Transverse colon (tissue), 4 donors: ENCODE measurements at regions not wholly inside any gene's neighbourhood (a gene's known extent, or its start where the extent isn't known, plus 50 kb on each side); places are given as distances from the start of the nearest gene placed in this dataset.
"Not testable (repeated sequence)": the region's sequence is repeated elsewhere in the genome, so short reads cannot be mapped to it uniquely, and the experiment has no call there.

Experiments
- DNase-seq: peaks from one replicate; pipeline ENCODE4 v3.0.0-alpha.2; 2019
- H3K27ac ChIP-seq, 4 donors: fragments of 200-600 bp; sonication (generic); 2 replicates each; pipeline ENCODE4 v1.5.1; 2016 to 2018; ENCODE audit warnings: inconsistent platforms in 4 of 4
- H3K27me3 ChIP-seq: fragments of 200-600 bp; sonication (generic); 2 replicates; pipeline ENCODE4 v1.5.1; 2017; ENCODE audit warnings: inconsistent platforms
- H3K36me3 ChIP-seq, 4 donors: fragments of 200-600 bp; sonication (generic); 2 replicates each; pipeline ENCODE4 v1.5.1; 2017 to 2019; ENCODE audit warnings: inconsistent platforms in 4 of 4
- H3K4me1 ChIP-seq, 4 donors: fragments of 200-600 bp; sonication (generic); 2 replicates each; pipeline ENCODE4 v1.5.1; 2017 to 2020; ENCODE audit warnings: inconsistent platforms in 4 of 4
- H3K4me3 ChIP-seq, 4 donors: fragments of 200-600 bp; sonication (generic); 1 replicate in 1 of 4; 2 replicates in 3 of 4; pipeline versions ENCODE4 v1.5.1 to v1.6.1; 2017 to 2019; ENCODE audit warnings: inconsistent platforms in 4 of 4
- H3K9me3 ChIP-seq, 2 donors: fragments of 200-600 bp; sonication (generic); 2 replicates each; pipeline ENCODE4 v1.5.1; 2017 to 2019; ENCODE audit warnings: inconsistent platforms in 2 of 2
- CTCF ChIP-seq, 5 experiments: fragments of 200-600 bp in 3 of 5; fragments of 450-650 bp in 2 of 5; sonication (generic) in 3 of 5; IDR thresholded peaks; 1 replicate in 2 of 5; 2 replicates in 3 of 5; pipeline ENCODE4 v1.5.1; 2016 to 2017; ENCODE audit warnings: antibody characterized with exemption in 5 of 5, inconsistent platforms in 3 of 5, mild to moderate bottlenecking in 2 of 5, moderate library complexity in 1 of 5
- EP300 ChIP-seq: sonication (generic); formaldehyde crosslinking; IDR thresholded peaks from one replicate; pipeline ENCODE4 v1.6.1; 2017; ENCODE audit warnings: antibody characterized with exemption, low read depth
- POLR2A ChIP-seq: fragments of 450-650 bp; IDR thresholded peaks from one replicate; pipeline ENCODE4 v1.6.1; 2016; ENCODE audit warnings: antibody characterized with exemption, mild to moderate bottlenecking, moderate library complexity
- POLR2AphosphoS5 ChIP-seq, 3 donors: sonication (generic); formaldehyde crosslinking; IDR thresholded peaks; one replicate each; pipeline ENCODE4 v1.6.1; 2016; ENCODE audit warnings: antibody characterized with exemption in 3 of 3
- WGBS, 2 donors: methylation state at CpG; one replicate each; pipeline ENCODE4 v1.1.5; 2018; ENCODE audit warnings: low coverage in 1 of 2; 5-methylcytosine and 5-hydroxymethylcytosine counted together
- in situ Hi-C, 4 donors: fragments of 200-750 bp; cut with MboI; loops; one replicate each; pipeline versions ENCODE4 v1.15.0 to v1.15.1; 2017; ENCODE audit warnings: low sequenced_read_pairs in 3 of 4, low pct_ligation_motif_present in 1 of 4, low pct_unique_long_range_greater_than_20kb in 1 of 4
- intact Hi-C: fragments of 100-400 bp; cut with DNase I; formaldehyde crosslinking; loops from one replicate; pipeline ENCODE4 v1.15.1; 2023; ENCODE audit warnings: low total_unique reads

GRCh38 chr3:20288050-20288449, 102.0 kb upstream of the SGO1 start:
- H3K9me3 ChIP-seq = peaks cover 0 to 5% of the 10 kb centered on the region in 2 donors
- no peaks in the 10 kb centered on the region for H3K27me3 ChIP-seq
- in situ Hi-C loops (no loop called here), intact Hi-C loops (no loop called here)
- no peak for DNase-seq
- H3K36me3 ChIP-seq = no peaks in the 10 kb centered on the region
- H3K4me1 ChIP-seq = no peaks in the 10 kb centered on the region
- H3K27ac ChIP-seq = no peak overlapping the region
- no peak overlapping the region for H3K4me3 ChIP-seq
- no peak for TF ChIP-seq POLR2A
- no peak for TF ChIP-seq EP300
- no peak for TF ChIP-seq POLR2AphosphoS5 (IDR thresholded peaks at IDR 0.05)
- no peak for TF ChIP-seq CTCF (IDR thresholded peaks at IDR 0.05)

- WGBS, 2 donors = 58 to 76% methylated on average over 7 of the region's 7 CpGs
- peaks cover 0 to 4% of the 10 kb centered on the region in 2 donors for H3K9me3 ChIP-seq
- H3K4me3 ChIP-seq = no peak overlapping the region
- H3K4me1 ChIP-seq = no peaks in the 10 kb centered on the region
- intact Hi-C loops = loop anchor here (2.0 kb wide), 1 partner anchor 79 kb away; no protein-coding TSS in a partner anchor
- in situ Hi-C loops = no loop called here
- no peak for DNase-seq
- no peaks in the 10 kb centered on the region for H3K27me3 ChIP-seq
- H3K27ac ChIP-seq = no peak overlapping the region
- TF ChIP-seq POLR2A (no peak), CTCF (IDR thresholded peaks at IDR 0.05) (no peak), POLR2AphosphoS5 (IDR thresholded peaks at IDR 0.05) (no peak), EP300 (no peak)
- no peaks in the 10 kb centered on the region for H3K36me3 ChIP-seq
Measured at GRCh38 chr3:20280257-20280656, 94.3 kb upstream of the SGO1 start.

DNA sequence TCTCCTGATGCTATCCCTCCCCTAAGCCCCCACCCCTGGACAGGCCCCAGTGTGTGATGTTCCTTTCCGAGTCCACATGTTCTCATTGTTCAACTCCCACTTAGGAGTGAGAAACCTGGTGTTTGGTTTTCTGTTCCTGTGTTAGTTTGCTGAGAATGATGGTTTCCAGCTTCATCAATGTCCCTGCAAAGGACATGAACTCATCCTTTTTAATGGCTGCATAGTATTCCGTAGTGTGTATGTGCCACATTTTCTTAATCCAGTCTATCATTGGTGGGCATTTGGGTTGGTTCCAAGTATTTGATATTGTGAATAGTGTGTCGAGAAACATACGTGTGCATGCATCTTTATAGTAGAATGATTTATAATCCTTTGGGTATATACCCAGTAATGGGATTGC, 80.0 kb upstream of the SGO1 start:
- H3K4me1 ChIP-seq, H3K27me3 ChIP-seq, H3K36me3 ChIP-seq, H3K27ac ChIP-seq, DNase-seq, H3K9me3 ChIP-seq, in situ Hi-C loops, H3K4me3 ChIP-seq, intact Hi-C loops: not testable (repeated sequence)
- 92 to 100% methylated on average over 4 of the region's 4 CpGs for WGBS, 2 donors

DNA sequence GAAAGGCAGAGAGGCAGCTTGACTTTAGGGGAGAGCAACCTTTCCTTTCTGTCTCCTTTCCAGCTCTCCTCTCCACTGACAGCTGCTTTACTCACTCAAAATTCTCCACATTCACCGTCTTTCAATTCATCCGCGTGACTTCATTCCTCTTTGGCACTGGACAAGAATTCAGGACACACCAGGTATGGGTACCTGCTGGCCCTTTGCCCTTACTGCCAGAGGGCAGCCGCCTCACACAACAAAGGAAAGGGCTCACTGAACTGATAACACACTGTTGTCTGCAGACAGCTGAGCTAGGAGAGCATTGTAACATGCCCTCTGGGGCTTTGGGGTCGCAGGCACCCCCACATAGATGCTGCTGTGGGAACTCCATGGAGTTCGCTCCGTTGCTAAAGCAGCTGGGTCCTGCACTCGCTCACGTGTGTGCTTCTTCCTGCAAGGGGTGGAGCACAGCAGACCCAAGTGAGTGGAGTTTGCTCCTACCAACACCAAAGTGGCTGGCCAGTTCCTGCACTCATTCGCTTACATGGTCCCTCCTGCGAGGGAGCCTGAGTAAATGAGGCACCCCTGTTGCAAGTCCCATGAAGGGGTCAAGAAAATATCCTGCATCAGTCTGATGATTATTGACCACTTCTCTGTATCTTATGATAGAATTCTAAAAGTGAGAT, 79.0 kb upstream of the SGO1 start:
- intact Hi-C loops (no loop called here), in situ Hi-C loops (no loop called here)
- no peak overlapping the region for H3K27ac ChIP-seq
- no peak overlapping the region for H3K4me3 ChIP-seq
- 86 to 95% methylated on average over 6 to 11 of the region's 11 CpGs for WGBS, 2 donors
- no peak for DNase-seq
- no peaks in the 10 kb centered on the region for H3K9me3 ChIP-seq
- H3K4me1 ChIP-seq = no peaks in the 10 kb centered on the region
- no peaks in the 10 kb centered on the region for H3K27me3 ChIP-seq
- no peak for TF ChIP-seq EP300
- no peak for TF ChIP-seq CTCF (IDR thresholded peaks at IDR 0.05)
- TF ChIP-seq POLR2A = no peak
- TF ChIP-seq POLR2AphosphoS5 (IDR thresholded peaks at IDR 0.05) = no peak
- no peaks in the 10 kb centered on the region for H3K36me3 ChIP-seq

GRCh38 chr3:20258371-20258770, 72.4 kb upstream of the SGO1 start:
- in situ Hi-C loops (no loop called here), intact Hi-C loops (no loop called here)
- 43 to 68% methylated on average over 1 of the region's 1 CpG for WGBS, 2 donors
- DNase-seq = no peak
- H3K27me3 ChIP-seq = no peaks in the 10 kb centered on the region
- H3K4me1 ChIP-seq = no peaks in the 10 kb centered on the region
- no peaks in the 10 kb centered on the region for H3K9me3 ChIP-seq
- no peaks in the 10 kb centered on the region for H3K36me3 ChIP-seq
- TF ChIP-seq EP300 (no peak), CTCF (IDR thresholded peaks at IDR 0.05) (no peak), POLR2AphosphoS5 (IDR thresholded peaks at IDR 0.05) (no peak), POLR2A (no peak)
- H3K27ac ChIP-seq = no peak overlapping the region
- H3K4me3 ChIP-seq = no peak overlapping the region
